ENCODE measurements at regions not wholly inside any gene's neighbourhood (a gene's known extent, or its start where the extent isn't known, plus 50 kb on each side); places are given as distances from the start of the nearest gene placed in this dataset.

GRCh38 chr1:119310301-119310700 lies 58.3 kb upstream of the HAO2 start:
- Histone ChIP-seq H3F3A (ENCODE audit: low read depth) (no peaks in the 10 kb centered on the region), H3K36me3 (ENCODE audit: insufficient read depth, low read length) (no peaks in the 10 kb centered on the region), H3K4me3 (ENCODE audit: low read length, poor library complexity, severe bottlenecking) (no peak overlapping the region), H3K9ac (ENCODE audit: low read depth, low read length, poor library complexity, severe bottlenecking) (no peak overlapping the region), H3K9me3 (ENCODE audit: insufficient read depth, low read depth, low read length) (no peaks in the 10 kb centered on the region), H3K79me2 (ENCODE audit: insufficient read depth, low read length) (no peaks in the 10 kb centered on the region), H4K20me1 (ENCODE audit: insufficient read depth, low read length, poor library complexity, severe bottlenecking) (no peaks in the 10 kb centered on the region), H2AFZ (ENCODE audit: low read length) (no peak overlapping the region), H3K9me2 (replicated peaks; ENCODE audit: low read depth, low read length) (no peaks in the 10 kb centered on the region), H3K4me1 (ENCODE audit: insufficient read depth, low read length, poor library complexity, severe bottlenecking) (peaks cover 8% of the 10 kb centered on the region), H3K27me3 (ENCODE audit: insufficient read depth, low read length, poor library complexity, severe bottlenecking) (no peaks in the 10 kb centered on the region), H3K4me2 (ENCODE audit: low read depth, low read length, poor library complexity, severe bottlenecking) (no peak overlapping the region)
- TF ChIP-seq CTCF (conservative IDR thresholded peaks at IDR 0.05; ENCODE audit: low read length), result no peak
- no peak for TF ChIP-seq EZH2phosphoT487 (IDR thresholded peaks at IDR 0.05; ENCODE audit: borderline replicate concordance)

GRCh38 chr1:119312500-119312899 lies 56.1 kb upstream of the HAO2 start:
- Histone ChIP-seq H2AFZ (ENCODE audit: low read length) (peak overlapping the region; percentile 80), H4K20me1 (ENCODE audit: insufficient read depth, low read length, poor library complexity, severe bottlenecking) (no peaks in the 10 kb centered on the region), H3K27me3 (ENCODE audit: insufficient read depth, low read length, poor library complexity, severe bottlenecking) (no peaks in the 10 kb centered on the region), H3K4me1 (ENCODE audit: insufficient read depth, low read length, poor library complexity, severe bottlenecking) (peaks cover 8% of the 10 kb centered on the region), H3K4me3 (ENCODE audit: low read length, poor library complexity, severe bottlenecking) (no peak overlapping the region), H3K9me2 (replicated peaks; ENCODE audit: low read depth, low read length) (no peaks in the 10 kb centered on the region), H3K79me2 (ENCODE audit: insufficient read depth, low read length) (no peaks in the 10 kb centered on the region), H3K9ac (ENCODE audit: low read depth, low read length, poor library complexity, severe bottlenecking) (no peak overlapping the region), H3K9me3 (ENCODE audit: insufficient read depth, low read depth, low read length) (no peaks in the 10 kb centered on the region), H3F3A (ENCODE audit: low read depth) (no peaks in the 10 kb centered on the region), H3K36me3 (ENCODE audit: insufficient read depth, low read length) (no peaks in the 10 kb centered on the region), H3K4me2 (ENCODE audit: low read depth, low read length, poor library complexity, severe bottlenecking) (no peak overlapping the region)
- no peak for TF ChIP-seq EZH2phosphoT487 (IDR thresholded peaks at IDR 0.05; ENCODE audit: borderline replicate concordance)
- 0 out of 2 replicates have a peak, but pooled peaks have one; percentile 14 for TF ChIP-seq CTCF (conservative IDR thresholded peaks at IDR 0.05; ENCODE audit: low read length)

- Histone ChIP-seq H3K9me3 (ENCODE audit: insufficient read depth, low read depth, low read length) (no peaks in the 10 kb centered on the region), H3K9me2 (replicated peaks; ENCODE audit: low read depth, low read length) (no peaks in the 10 kb centered on the region), H3F3A (ENCODE audit: low read depth) (no peaks in the 10 kb centered on the region), H3K27me3 (ENCODE audit: insufficient read depth, low read length, poor library complexity, severe bottlenecking) (no peaks in the 10 kb centered on the region), H3K9ac (ENCODE audit: low read depth, low read length, poor library complexity, severe bottlenecking) (no peak overlapping the region), H4K20me1 (ENCODE audit: insufficient read depth, low read length, poor library complexity, severe bottlenecking) (no peaks in the 10 kb centered on the region), H3K79me2 (ENCODE audit: insufficient read depth, low read length) (no peaks in the 10 kb centered on the region), H3K4me3 (ENCODE audit: low read length, poor library complexity, severe bottlenecking) (no peak overlapping the region), H3K36me3 (ENCODE audit: insufficient read depth, low read length) (no peaks in the 10 kb centered on the region), H3K4me1 (ENCODE audit: insufficient read depth, low read length, poor library complexity, severe bottlenecking) (peaks cover 4% of the 10 kb centered on the region), H3K4me2 (ENCODE audit: low read depth, low read length, poor library complexity, severe bottlenecking) (no peak overlapping the region), H2AFZ (ENCODE audit: low read length) (no peak overlapping the region)
- TF ChIP-seq CTCF (conservative IDR thresholded peaks at IDR 0.05; ENCODE audit: low read length), result no peak
- TF ChIP-seq EZH2phosphoT487 (IDR thresholded peaks at IDR 0.05; ENCODE audit: borderline replicate concordance), result no peak
Observed at GRCh38 chr1:119314001-119314796, 54.4 kb upstream of the HAO2 start.

Data from Loucy (cell line).